Ectodermal cell (in vitro differentiated cells): ENCODE measurements at regions not wholly inside any gene's neighbourhood (a gene's known extent, or its start where the extent isn't known, plus 50 kb on each side); places are given as distances from the start of the nearest gene placed in this dataset.
A peak's percentile ranks its signal among the peaks of the same experiment; 100 is the strongest.
"Not testable (repeated sequence)": the region's sequence is repeated elsewhere in the genome, so short reads cannot be mapped to it uniquely, and the experiment has no call there.

Experiments
- H3K27ac ChIP-seq: 2 replicates; pipeline ENCODE4 v1.7.0; 2013; ENCODE audit warnings: mild to moderate bottlenecking, low read depth, low read length; ENCODE audit not compliant: insufficient read depth, poor library complexity, severe bottlenecking
- H3K27me3 ChIP-seq: 2 replicates; pipeline ENCODE4 v1.7.0; 2013; ENCODE audit warnings: mild to moderate bottlenecking, low read length; ENCODE audit not compliant: insufficient read depth, control insufficient read depth, poor library complexity, severe bottlenecking
- H3K36me3 ChIP-seq: one replicate; pipeline ENCODE4 v1.7.0; 2013; ENCODE audit warnings: low read length; ENCODE audit not compliant: control insufficient read depth, insufficient read depth
- H3K4me1 ChIP-seq: one replicate; pipeline ENCODE4 v1.7.0; 2013; ENCODE audit warnings: low read length; ENCODE audit not compliant: control insufficient read depth, insufficient read depth
- H3K4me3 ChIP-seq: 2 replicates; pipeline ENCODE4 v1.7.0; 2013; ENCODE audit warnings: low read depth, low read length, control low read depth; ENCODE audit not compliant: insufficient read depth
- H3K9me3 ChIP-seq: 2 replicates; pipeline ENCODE4 v1.7.0; 2013; ENCODE audit warnings: mild to moderate bottlenecking, low read length, moderate library complexity; ENCODE audit not compliant: control insufficient read depth
- WGBS, 2 experiments: methylation state at CpG; one replicate each; pipeline ENCODE4 v1.1.7; 2013; ENCODE audit warnings: missing lambda C conversion rate in 2 of 2; 5-methylcytosine and 5-hydroxymethylcytosine counted together

- Histone ChIP-seq H3K27me3 (no peaks in the 10 kb centered on the region), H3K27ac (no peak overlapping the region), H3K4me3 (no peak overlapping the region), H3K4me1 (peaks cover 9% of the 10 kb centered on the region), H3K36me3 (peaks cover 3% of the 10 kb centered on the region), H3K9me3 (no peaks in the 10 kb centered on the region)
- 96 to 100% methylated on average over 1 to 2 of the region's 2 CpGs for WGBS, 2 experiments
Observed at GRCh38 chr2:21358976-21359375, 235.2 kb downstream of the TDRD15 start.

GRCh38 chr2:21361384-21361783 lies 237.6 kb downstream of the TDRD15 start:
- Histone ChIP-seq H3K9me3 (no peaks in the 10 kb centered on the region), H3K27me3 (no peaks in the 10 kb centered on the region), H3K4me3 (no peak overlapping the region), H3K27ac (no peak overlapping the region), H3K4me1 (peaks cover 2% of the 10 kb centered on the region), H3K36me3 (no peaks in the 10 kb centered on the region)
- 94 to 95% methylated on average over 3 of the region's 3 CpGs for WGBS, 2 experiments

- H3K27me3 ChIP-seq = no peaks in the 10 kb centered on the region
- H3K9me3 ChIP-seq = no peaks in the 10 kb centered on the region
- no peak overlapping the region for H3K4me3 ChIP-seq
- H3K4me1 ChIP-seq = no peaks in the 10 kb centered on the region
- no peak overlapping the region for H3K27ac ChIP-seq
- WGBS, 2 experiments = 94 to 96% methylated on average over 5 of the region's 5 CpGs
- H3K36me3 ChIP-seq = no peaks in the 10 kb centered on the region
Observed at GRCh38 chr2:21361957-21362486, 238.3 kb downstream of the TDRD15 start.

- H3K4me3 ChIP-seq = no peak overlapping the region
- H3K36me3 ChIP-seq = no peaks in the 10 kb centered on the region
- no peak overlapping the region for H3K27ac ChIP-seq
- no peaks in the 10 kb centered on the region for H3K4me1 ChIP-seq
- no peaks in the 10 kb centered on the region for H3K27me3 ChIP-seq
- no peaks in the 10 kb centered on the region for H3K9me3 ChIP-seq
- 91 to 94% methylated on average over 3 of the region's 3 CpGs for WGBS, 2 experiments
Observed at GRCh38 chr2:21363364-21363763, 239.6 kb downstream of the TDRD15 start.

GRCh38 chr2:21367421-21367820 lies 243.7 kb downstream of the TDRD15 start:
- 91 to 92% methylated on average over 3 of the region's 3 CpGs for WGBS, 2 experiments
- H3K27ac ChIP-seq = no peak overlapping the region
- no peaks in the 10 kb centered on the region for H3K4me1 ChIP-seq
- H3K4me3 ChIP-seq = no peak overlapping the region
- H3K36me3 ChIP-seq = no peaks in the 10 kb centered on the region
- no peaks in the 10 kb centered on the region for H3K9me3 ChIP-seq
- H3K27me3 ChIP-seq = no peaks in the 10 kb centered on the region

- Histone ChIP-seq H3K9me3 (no peaks in the 10 kb centered on the region), H3K4me1 (no peaks in the 10 kb centered on the region), H3K27ac (no peak overlapping the region), H3K36me3 (no peaks in the 10 kb centered on the region), H3K4me3 (no peak overlapping the region), H3K27me3 (no peaks in the 10 kb centered on the region)
- WGBS, 2 experiments = 96 to 99% methylated on average over 2 of the region's 2 CpGs
Observed at GRCh38 chr2:21369787-21370186, 246.0 kb downstream of the TDRD15 start.

GRCh38 chr2:21371499-21372003 lies 247.8 kb downstream of the TDRD15 start:
- H3K36me3 ChIP-seq = no peaks in the 10 kb centered on the region
- 86 to 91% methylated on average over 5 of the region's 5 CpGs for WGBS, 2 experiments
- H3K27ac ChIP-seq = no peak overlapping the region
- no peaks in the 10 kb centered on the region for H3K27me3 ChIP-seq
- no peak overlapping the region for H3K4me3 ChIP-seq
- no peaks in the 10 kb centered on the region for H3K9me3 ChIP-seq
- H3K4me1 ChIP-seq = peaks cover 3% of the 10 kb centered on the region

GRCh38 chr2:21372654-21373053 lies 248.9 kb downstream of the TDRD15 start:
- Histone ChIP-seq H3K9me3 (no peaks in the 10 kb centered on the region), H3K4me3 (no peak overlapping the region), H3K27me3 (no peaks in the 10 kb centered on the region), H3K4me1 (peaks cover 12% of the 10 kb centered on the region), H3K27ac (no peak overlapping the region), H3K36me3 (no peaks in the 10 kb centered on the region)
- WGBS, 2 experiments = 67 to 74% methylated on average over 2 of the region's 2 CpGs

- Histone ChIP-seq H3K27me3 (no peaks in the 10 kb centered on the region), H3K27ac (peak overlapping the region; percentile 75), H3K36me3 (no peaks in the 10 kb centered on the region), H3K9me3 (no peaks in the 10 kb centered on the region), H3K4me3 (no peak overlapping the region), H3K4me1 (peaks cover 12% of the 10 kb centered on the region)
- 63 to 77% methylated on average over 3 of the region's 3 CpGs for WGBS, 2 experiments
Observed at GRCh38 chr2:21376864-21377263, 253.1 kb downstream of the TDRD15 start.

GRCh38 chr2:21379140-21379539 lies 255.4 kb downstream of the TDRD15 start:
- no peaks in the 10 kb centered on the region for H3K27me3 ChIP-seq
- H3K9me3 ChIP-seq = no peaks in the 10 kb centered on the region
- no peak overlapping the region for H3K4me3 ChIP-seq
- no peaks in the 10 kb centered on the region for H3K36me3 ChIP-seq
- H3K27ac ChIP-seq = no peak overlapping the region
- 89 to 98% methylated on average over 2 of the region's 2 CpGs for WGBS, 2 experiments
- H3K4me1 ChIP-seq = peaks cover 16% of the 10 kb centered on the region

- H3K27ac ChIP-seq, H3K9me3 ChIP-seq, H3K4me3 ChIP-seq, H3K36me3 ChIP-seq, H3K27me3 ChIP-seq: not testable (repeated sequence)
- H3K4me1 ChIP-seq = peaks cover 16% of the 10 kb centered on the region
- 91 to 98% methylated on average over 2 of the region's 2 CpGs for WGBS, 2 experiments
Observed at GRCh38 chr2:21379668-21380067, 255.9 kb downstream of the TDRD15 start.
